Type B pancreatic cell (in vitro differentiated cells): ENCODE measurements at regions not wholly inside any gene's neighbourhood (a gene's known extent, or its start where the extent isn't known, plus 50 kb on each side); places are given as distances from the start of the nearest gene placed in this dataset.
A peak's percentile ranks its signal among the peaks of the same experiment; 100 is the strongest.

Experiments used
- DNase-seq: peaks from one replicate; pipeline ENCODE4 v3.0.0; 2021; ENCODE audit warnings: mixed read lengths; ENCODE audit not compliant: unreplicated experiment; ENCODE audit errors: extremely low spot score
- H3K27ac Mint-ChIP-seq: 2 replicates; pipeline ENCODE4 v1.8.0; 2021; ENCODE audit warnings: mild to moderate bottlenecking, mixed read lengths
- H3K27me3 Mint-ChIP-seq: 2 replicates; pipeline ENCODE4 v1.8.0; 2021; ENCODE audit warnings: mixed read lengths
- H3K36me3 Mint-ChIP-seq: 2 replicates; pipeline ENCODE4 v1.8.0; 2021; ENCODE audit warnings: mixed read lengths
- H3K4me1 Mint-ChIP-seq: one replicate; pipeline ENCODE4 v1.8.0; 2021; ENCODE audit warnings: mixed read lengths; ENCODE audit not compliant: unreplicated experiment
- H3K4me3 Mint-ChIP-seq: 2 replicates; pipeline ENCODE4 v1.8.0; 2021; ENCODE audit warnings: mild to moderate bottlenecking, mixed read lengths
- H3K9me3 Mint-ChIP-seq: 2 replicates; pipeline ENCODE4 v1.8.0; 2021; ENCODE audit warnings: mixed read lengths
- CTCF ChIP-seq: fragments of 200-600 bp; sonication (generic); conservative IDR thresholded peaks from 2 replicates; pipeline ENCODE4 v1.5.0; 2021; ENCODE audit warnings: antibody characterized with exemption, mild to moderate bottlenecking

- no peak overlapping the region for H3K27ac Mint-ChIP-seq
- no peak overlapping the region for H3K4me3 Mint-ChIP-seq
- H3K4me1 Mint-ChIP-seq: no peaks in the 10 kb centered on the region
- DNase-seq: no peak
- H3K9me3 Mint-ChIP-seq: peaks cover 16% of the 10 kb centered on the region
- TF ChIP-seq CTCF: no peak
- no peaks in the 10 kb centered on the region for H3K36me3 Mint-ChIP-seq
- no peaks in the 10 kb centered on the region for H3K27me3 Mint-ChIP-seq
Observed at GRCh38 chr5:60084226-60084625, 190.7 kb upstream of the PDE4D start.

GRCh38 chr5:60077292-60077691 lies 183.8 kb upstream of the PDE4D start:
- Mint-ChIP-seq H3K4me3 (no peak overlapping the region), H3K27me3 (no peaks in the 10 kb centered on the region), H3K27ac (no peak overlapping the region), H3K36me3 (no peaks in the 10 kb centered on the region), H3K4me1 (no peaks in the 10 kb centered on the region), H3K9me3 (peaks cover 14% of the 10 kb centered on the region)
- DNase-seq: peak; percentile 61
- TF ChIP-seq CTCF: no peak

GRCh38 chr5:60076746-60077145 lies 183.2 kb upstream of the PDE4D start:
- Mint-ChIP-seq H3K27me3 (no peaks in the 10 kb centered on the region), H3K27ac (no peak overlapping the region), H3K4me1 (no peaks in the 10 kb centered on the region), H3K9me3 (peaks cover 14% of the 10 kb centered on the region), H3K4me3 (no peak overlapping the region), H3K36me3 (no peaks in the 10 kb centered on the region)
- TF ChIP-seq CTCF: no peak
- no peak for DNase-seq

- no peaks in the 10 kb centered on the region for H3K9me3 Mint-ChIP-seq
- H3K36me3 Mint-ChIP-seq: no peaks in the 10 kb centered on the region
- H3K27ac Mint-ChIP-seq: no peak overlapping the region
- H3K27me3 Mint-ChIP-seq: no peaks in the 10 kb centered on the region
- no peak for DNase-seq
- no peak for TF ChIP-seq CTCF
- H3K4me3 Mint-ChIP-seq: no peak overlapping the region
- H3K4me1 Mint-ChIP-seq: no peaks in the 10 kb centered on the region
Observed at GRCh38 chr5:60066502-60066901, 173.0 kb upstream of the PDE4D start.

GRCh38 chr5:60060389-60060788 lies 166.9 kb upstream of the PDE4D start:
- H3K9me3 Mint-ChIP-seq: no peaks in the 10 kb centered on the region
- no peaks in the 10 kb centered on the region for H3K27me3 Mint-ChIP-seq
- TF ChIP-seq CTCF: no peak
- H3K4me1 Mint-ChIP-seq: no peaks in the 10 kb centered on the region
- no peak overlapping the region for H3K4me3 Mint-ChIP-seq
- no peaks in the 10 kb centered on the region for H3K36me3 Mint-ChIP-seq
- no peak for DNase-seq
- no peak overlapping the region for H3K27ac Mint-ChIP-seq

- no peak for TF ChIP-seq CTCF
- no peaks in the 10 kb centered on the region for H3K9me3 Mint-ChIP-seq
- DNase-seq: no peak
- no peak overlapping the region for H3K4me3 Mint-ChIP-seq
- no peaks in the 10 kb centered on the region for H3K36me3 Mint-ChIP-seq
- no peak overlapping the region for H3K27ac Mint-ChIP-seq
- no peaks in the 10 kb centered on the region for H3K4me1 Mint-ChIP-seq
- no peaks in the 10 kb centered on the region for H3K27me3 Mint-ChIP-seq
Observed at GRCh38 chr5:60056191-60056590, 162.7 kb upstream of the PDE4D start.
